HepG2 (cell line): ENCODE measurements at regions not wholly inside any gene's neighbourhood (a gene's known extent, or its start where the extent isn't known, plus 50 kb on each side); places are given as distances from the start of the nearest gene placed in this dataset.

ENCODE experiments used
- ATAC-seq: fragments of 200-7000 bp; cut with Tn5 transposase; 3 replicates; pipeline ENCODE4 v1.9.1; 2020; ENCODE audit warnings: mild to moderate bottlenecking, moderate library complexity
- BruUV-seq: library from RNA; stranded (reverse); fragments of 400-500 nt; replicated peaks from 2 replicates; lab custom pipeline; 2021; lab: Mats Ljungman, UMichigan
- CTCF ChIA-PET: fragments of 300-600 bp; formaldehyde crosslinking; extraction: SDS; loops from one replicate; lab custom pipeline; 2021; ENCODE audit warnings: low total read pairs, inconsistent platforms, low intra/inter-chr PET ratio; lab: Yijun Ruan, JAX
- POLR2A ChIA-PET: fragments of 350-600 bp; sonication (Branson Sonifier 250); formaldehyde crosslinking; loops from one replicate; lab custom pipeline; 2020; ENCODE audit warnings: antibody characterized with exemption, inconsistent platforms; lab: Yijun Ruan, JAX
- DNase-seq: peaks from one replicate; pipeline ENCODE4 v3.0.0-alpha.2; 2015; ENCODE audit warnings: low spot score
- FAIRE-seq: peaks from 3 replicates; lab custom pipeline; 2011; peaks lifted over from hg19 to GRCh38; lab: Jason Lieb, UNC
- H2AFZ ChIP-seq: one replicate; pipeline ENCODE4 v1.6.1; 2011; ENCODE audit warnings: low read length, inconsistent platforms
- H3K27ac ChIP-seq: fragments of 300-600 bp; 3 replicates; pipeline ENCODE4 v1.8.0; 2011; ENCODE audit warnings: mixed run types, mild to moderate bottlenecking, mixed read lengths, low read length, inconsistent platforms; ENCODE audit not compliant: insufficient read depth; ENCODE audit errors: extremely low read length
- H3K27me3 ChIP-seq, 2 experiments: fragments of 200-600 bp in 1 of 2; 2 replicates in 1 of 2; 3 replicates in 1 of 2; pipeline versions ENCODE4 v1.6.0 to v1.8.0; 2011; ENCODE audit warnings: low read length in 2 of 2, mild to moderate bottlenecking in 2 of 2, moderate library complexity in 2 of 2, inconsistent platforms in 1 of 2; ENCODE audit not compliant: insufficient read depth in 2 of 2, control insufficient read depth in 1 of 2
- H3K36me3 ChIP-seq, 2 experiments: fragments of 200-600 bp in 1 of 2; replicated peaks in 1 of 2; 2 replicates in 1 of 2; 3 replicates in 1 of 2; pipeline versions ENCODE4 v1.5.1 to v1.8.0; 2011; ENCODE audit warnings: low read length in 2 of 2, inconsistent platforms in 1 of 2; ENCODE audit not compliant: insufficient read depth in 2 of 2, control insufficient read depth in 1 of 2
- H3K4me1 ChIP-seq: 2 replicates; pipeline ENCODE4 v1.5.1; 2012; ENCODE audit warnings: low read length, inconsistent platforms; ENCODE audit not compliant: insufficient read depth
- H3K4me2 ChIP-seq: 2 replicates; pipeline ENCODE4 v1.6.0; 2011; ENCODE audit warnings: low read depth, low read length, inconsistent platforms
- H3K4me3 ChIP-seq, 3 experiments: fragments of 200-600 bp in 1 of 3; sonication (generic), shearing (Covaris generic) in 1 of 3; replicated peaks in 1 of 3; 2 replicates each; pipeline ENCODE4 v1.5.1; 2011 to 2016; ENCODE audit warnings: low read length in 3 of 3, inconsistent platforms in 2 of 3, low read depth in 2 of 3, mild to moderate bottlenecking in 2 of 3, control low read depth in 1 of 3, mixed read lengths in 1 of 3; ENCODE audit not compliant: insufficient read depth in 1 of 3
- H3K79me2 ChIP-seq: one replicate; pipeline ENCODE4 v1.6.1; 2011; ENCODE audit warnings: low read length, inconsistent platforms; ENCODE audit not compliant: insufficient read depth
- H3K9ac ChIP-seq: 2 replicates; pipeline ENCODE4 v1.6.0; 2011; ENCODE audit warnings: mild to moderate bottlenecking, low read depth, low read length, inconsistent platforms; ENCODE audit not compliant: insufficient read depth
- H3K9me3 ChIP-seq: 2 replicates; pipeline ENCODE4 v1.5.1; 2012; ENCODE audit warnings: mild to moderate bottlenecking, low read length
- H4K20me1 ChIP-seq: 2 replicates; pipeline ENCODE4 v1.6.0; 2011; ENCODE audit warnings: inconsistent platforms, mild to moderate bottlenecking, low read length, moderate library complexity; ENCODE audit not compliant: insufficient read depth
- AGO1 ChIP-seq: fragments of 200-400 bp; formaldehyde crosslinking; IDR thresholded peaks from 2 replicates; pipeline ENCODE4 v1.6.1; 2017; ENCODE audit warnings: mild to moderate bottlenecking, low read depth, low read length, moderate library complexity; ENCODE audit not compliant: poor library complexity, severe bottlenecking
- ARNT2 ChIP-seq: sonication (generic); formaldehyde crosslinking; IDR thresholded peaks from 2 replicates; pipeline ENCODE4 v1.8.0; 2022; ENCODE audit warnings: mild to moderate bottlenecking, low read depth, missing genetic modification reagents, moderate library complexity
- CREBL2 ChIP-seq: sonication (generic); formaldehyde crosslinking; IDR thresholded peaks from 2 replicates; pipeline ENCODE4 v1.8.1; 2023; ENCODE audit warnings: missing genetic modification reagents, mild to moderate bottlenecking, borderline replicate concordance
- ISX ChIP-seq: sonication (generic); formaldehyde crosslinking; conservative IDR thresholded peaks from 2 replicates; pipeline ENCODE4 v1.5.0; 2020; ENCODE audit warnings: missing genetic modification reagents
- NR2F6 ChIP-seq, 2 experiments: IDR thresholded peaks; 2 replicates each; pipeline ENCODE4 v1.6.1; 2016; ENCODE audit warnings: antibody characterized with exemption in 1 of 2, mild to moderate bottlenecking in 1 of 2
- NR3C1 ChIP-seq: sonication (generic); formaldehyde crosslinking; IDR thresholded peaks from 2 replicates; pipeline ENCODE4 v1.4.0; 2020; ENCODE audit warnings: missing genetic modification reagents
- RFX1 ChIP-seq: fragments of 450-650 bp; IDR thresholded peaks from 2 replicates; pipeline ENCODE4 v1.6.1; 2017
- SRSF1 ChIP-seq: fragments of 200-400 bp; formaldehyde crosslinking; optimal IDR thresholded peaks from 2 replicates; pipeline ENCODE3; 2017; ENCODE audit warnings: mild to moderate bottlenecking, low read depth, low read length, moderate library complexity
- TBX2 ChIP-seq: sonication (generic); formaldehyde crosslinking; IDR thresholded peaks from 2 replicates; pipeline ENCODE4 v1.5.0; 2020; ENCODE audit warnings: missing genetic modification reagents, mild to moderate bottlenecking, borderline replicate concordance
- THAP7 ChIP-seq: sonication (generic); formaldehyde crosslinking; IDR thresholded peaks from 2 replicates; pipeline ENCODE4 v1.8.1; 2023; ENCODE audit warnings: mild to moderate bottlenecking, missing genetic modification reagents
- ZNF501 ChIP-seq: sonication (generic); formaldehyde crosslinking; IDR thresholded peaks from 2 replicates; pipeline ENCODE4 v1.5.1; 2020; ENCODE audit warnings: mild to moderate bottlenecking, moderate library complexity, missing genetic modification reagents
- WGBS: methylation state at CpG from one replicate; pipeline ENCODE4 v1.1.6; 2017; ENCODE audit warnings: low lambda C conversion rate; 5-methylcytosine and 5-hydroxymethylcytosine counted together
- in situ Hi-C: cut with HindIII; loops from 2 replicates; pipeline ENCODE4 v1.10.0; 2017; ENCODE audit warnings: low pct_unique_long_range_greater_than_20kb; ENCODE audit not compliant: extremely low pct_ligation_motif_present
- intact Hi-C: fragments of 100-400 bp; cut with micrococcal nuclease; formaldehyde crosslinking; loops from one replicate; pipeline ENCODE4 v1.10.0; 2022; ENCODE audit not compliant: unreplicated experiment

- ChIA-PET POLR2A (no interaction called here), CTCF (no interaction called here)
- no peaks in the 10 kb centered on the region for H3K79me2 ChIP-seq
- in situ Hi-C loops, result no loop called here
- FAIRE-seq, result no peak
- no peak overlapping the region for H2AFZ ChIP-seq
- WGBS, result 0% methylated on average over 3 of the region's 3 CpGs
- no peak for TF ChIP-seq TBX2 (CRISPR knock-in tag)
- TF ChIP-seq RFX1, result no peak
- TF ChIP-seq SRSF1, result no peak
- no peak for TF ChIP-seq ZNF501 (CRISPR knock-in tag)
- TF ChIP-seq NR2F6 (IDR thresholded peaks at IDR 0.05), result no peak
- no peak for TF ChIP-seq NR2F6 (CRISPR knock-in tag; IDR thresholded peaks at IDR 0.05)
- no peak for TF ChIP-seq NR3C1 (CRISPR knock-in tag)
- TF ChIP-seq AGO1, result no peak
- TF ChIP-seq ARNT2 (CRISPR knock-in tag), result no peak
- no peak for TF ChIP-seq ISX (CRISPR knock-in tag)
- no peak for TF ChIP-seq THAP7 (CRISPR knock-in tag)
- TF ChIP-seq CREBL2, result no peak
- TF ChIP-seq, all 625 proteins: peak for 0
- DNase-seq, result no peak
- Histone ChIP-seq H3K27ac (no peak overlapping the region), H3K36me3 (no peaks in the 10 kb centered on the region), H3K4me1 (no peaks in the 10 kb centered on the region), H3K9me3 (peaks cover 77% of the 10 kb centered on the region), H3K4me3 (no peak overlapping the region), H3K4me2 (no peak overlapping the region), H4K20me1 (no peaks in the 10 kb centered on the region), H3K27me3 (no peaks in the 10 kb centered on the region), H3K9ac (no peak overlapping the region)
- ATAC-seq, result no peak
- intact Hi-C loops, result no loop called here
- BruUV-seq, result no TSS peak
These were observed 324.9 kb upstream of the SPRY2 start for GRCh38 chr13:80665792-80666333.
